Vagina (tissue), 2 donors: ENCODE measurements at regions not wholly inside any gene's neighbourhood (a gene's known extent, or its start where the extent isn't known, plus 50 kb on each side); places are given as distances from the start of the nearest gene placed in this dataset.

Experiments
- DNase-seq, 2 donors: peaks; one replicate each; pipeline ENCODE4 v3.0.0-alpha.2; 2017; ENCODE audit errors: extremely low spot score in 2 of 2
- H3K27ac ChIP-seq: fragments of 200-600 bp; sonication (generic); one replicate; pipeline ENCODE4 v1.5.1; 2019
- H3K27me3 ChIP-seq: fragments of 200-600 bp; sonication (generic); one replicate; pipeline ENCODE4 v1.5.1; 2019
- H3K36me3 ChIP-seq, 2 donors: fragments of 200-600 bp; sonication (generic); one replicate each; pipeline ENCODE4 v1.5.1; 2017 to 2019
- H3K4me1 ChIP-seq: fragments of 200-600 bp; sonication (generic); one replicate; pipeline ENCODE4 v1.5.1; 2019
- H3K4me3 ChIP-seq, 2 donors: fragments of 200-600 bp; sonication (generic); 1 replicate in 1 of 2; 2 replicates in 1 of 2; pipeline ENCODE4 v1.5.1; 2016 to 2019
- H3K9me3 ChIP-seq: fragments of 200-600 bp; sonication (generic); one replicate; pipeline ENCODE4 v1.5.1; 2019
- POLR2A ChIP-seq, 2 donors: fragments of 450-650 bp; IDR thresholded peaks; one replicate each; pipeline ENCODE4 v1.6.1; 2017; ENCODE audit warnings: antibody characterized with exemption in 2 of 2, mild to moderate bottlenecking in 2 of 2, moderate library complexity in 2 of 2
- POLR2AphosphoS5 ChIP-seq, 2 donors: sonication (generic); formaldehyde crosslinking; IDR thresholded peaks; one replicate each; pipeline ENCODE4 v1.9.0; 2017; ENCODE audit warnings: antibody characterized with exemption in 2 of 2, mild to moderate bottlenecking in 2 of 2, low read depth in 1 of 2; ENCODE audit not compliant: insufficient read depth in 1 of 2
- intact Hi-C: fragments of 100-400 bp; cut with DNase I; formaldehyde crosslinking; loops from one replicate; pipeline ENCODE4 v1.15.1; 2023
- TF ChIP-seq, protein P1 (sequence below), 3 experiments: fragments of 450-650 bp in 2 of 3; fragments of 200-600 bp in 1 of 3; sonication (generic) in 1 of 3; IDR thresholded peaks; one replicate each; pipeline ENCODE4 v1.5.1; 2017 to 2019; ENCODE audit warnings: antibody characterized with exemption in 3 of 3, mild to moderate bottlenecking in 2 of 3, moderate library complexity in 2 of 3

DNA sequence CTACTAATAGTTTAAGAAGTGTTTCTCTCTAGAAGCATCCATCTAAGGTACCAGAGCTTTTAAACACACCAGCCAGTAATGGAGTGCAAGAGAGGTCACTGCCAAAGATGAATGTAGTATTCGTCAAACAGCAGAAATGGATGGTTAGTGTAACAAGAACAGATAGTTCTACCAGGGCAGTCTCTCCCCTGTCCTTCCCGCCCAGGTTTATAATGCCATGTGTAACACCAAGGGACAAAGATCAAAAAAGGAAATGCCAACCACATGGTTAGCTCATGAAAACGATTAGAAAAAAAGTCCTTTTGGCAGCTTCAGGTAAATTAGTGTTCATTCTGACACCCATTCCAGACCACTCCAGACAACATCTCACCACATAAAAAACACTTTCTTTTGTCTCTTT lies 100.9 kb downstream of the RPS29 start:
- no peaks in the 10 kb centered on the region for H3K27me3 ChIP-seq
- intact Hi-C loops = no loop called here
- H3K4me1 ChIP-seq = no peaks in the 10 kb centered on the region
- no peak overlapping the region for H3K4me3 ChIP-seq
- TF ChIP-seq POLR2A (IDR thresholded peaks at IDR 0.05) = no peak
- TF ChIP-seq, protein P1, sequence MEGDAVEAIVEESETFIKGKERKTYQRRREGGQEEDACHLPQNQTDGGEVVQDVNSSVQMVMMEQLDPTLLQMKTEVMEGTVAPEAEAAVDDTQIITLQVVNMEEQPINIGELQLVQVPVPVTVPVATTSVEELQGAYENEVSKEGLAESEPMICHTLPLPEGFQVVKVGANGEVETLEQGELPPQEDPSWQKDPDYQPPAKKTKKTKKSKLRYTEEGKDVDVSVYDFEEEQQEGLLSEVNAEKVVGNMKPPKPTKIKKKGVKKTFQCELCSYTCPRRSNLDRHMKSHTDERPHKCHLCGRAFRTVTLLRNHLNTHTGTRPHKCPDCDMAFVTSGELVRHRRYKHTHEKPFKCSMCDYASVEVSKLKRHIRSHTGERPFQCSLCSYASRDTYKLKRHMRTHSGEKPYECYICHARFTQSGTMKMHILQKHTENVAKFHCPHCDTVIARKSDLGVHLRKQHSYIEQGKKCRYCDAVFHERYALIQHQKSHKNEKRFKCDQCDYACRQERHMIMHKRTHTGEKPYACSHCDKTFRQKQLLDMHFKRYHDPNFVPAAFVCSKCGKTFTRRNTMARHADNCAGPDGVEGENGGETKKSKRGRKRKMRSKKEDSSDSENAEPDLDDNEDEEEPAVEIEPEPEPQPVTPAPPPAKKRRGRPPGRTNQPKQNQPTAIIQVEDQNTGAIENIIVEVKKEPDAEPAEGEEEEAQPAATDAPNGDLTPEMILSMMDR (IDR thresholded peaks at IDR 0.05) = no peak
- TF ChIP-seq POLR2AphosphoS5 (IDR thresholded peaks at IDR 0.05; ENCODE audit: insufficient read depth in 1 of 2, low read depth in 1 of 2) = no peak
- DNase-seq = no peak
- no peaks in the 10 kb centered on the region for H3K9me3 ChIP-seq
- H3K36me3 ChIP-seq = no peaks in the 10 kb centered on the region
- H3K27ac ChIP-seq = no peak overlapping the region

DNA sequence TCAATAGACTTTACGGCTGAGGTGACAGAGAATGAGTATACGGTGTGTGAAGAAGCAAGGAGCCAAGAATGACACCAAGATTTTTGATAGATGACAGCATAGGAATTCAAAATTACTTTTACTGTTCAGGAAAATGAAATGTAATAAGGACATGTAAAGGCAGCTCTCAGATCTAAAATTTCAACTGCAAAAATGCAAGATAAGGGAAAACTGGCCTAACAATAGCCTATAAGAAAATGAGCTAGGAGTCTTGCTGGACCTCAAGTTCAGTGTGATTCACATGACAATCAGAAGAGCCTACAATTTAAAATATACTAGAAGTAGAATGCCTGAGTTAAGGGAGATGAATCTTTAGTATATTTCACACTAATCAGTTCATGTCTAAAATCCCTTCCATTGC lies 102.0 kb downstream of the RPS29 start:
- DNase-seq = no peak
- intact Hi-C loops = no loop called here
- H3K4me3 ChIP-seq = no peak overlapping the region

DNA sequence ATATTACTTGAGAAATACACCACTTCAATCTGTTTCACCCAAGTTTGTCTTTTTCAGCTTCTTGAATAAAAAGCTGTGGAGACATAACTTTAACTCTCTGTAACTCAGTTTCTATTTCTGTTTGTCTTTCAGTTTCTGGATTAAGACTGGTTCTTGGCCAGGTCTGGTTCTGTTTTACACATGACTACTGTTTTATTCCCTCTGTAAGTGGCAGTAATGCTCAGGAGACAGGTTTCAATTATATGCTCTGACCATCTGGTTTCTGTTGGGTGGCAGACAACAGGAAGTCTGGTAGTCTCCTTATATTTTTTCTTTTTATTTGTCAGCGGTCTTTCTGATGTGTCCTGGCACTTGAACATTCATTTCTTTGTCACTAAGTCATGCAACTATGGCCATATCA lies 102.9 kb downstream of the RPS29 start:
- Histone ChIP-seq H3K4me1 (no peaks in the 10 kb centered on the region), H3K36me3 (no peaks in the 10 kb centered on the region), H3K27me3 (no peaks in the 10 kb centered on the region), H3K27ac (no peak overlapping the region), H3K9me3 (no peaks in the 10 kb centered on the region), H3K4me3 (no peak overlapping the region)
- TF ChIP-seq POLR2A (IDR thresholded peaks at IDR 0.05) (no peak), POLR2AphosphoS5 (IDR thresholded peaks at IDR 0.05; ENCODE audit: insufficient read depth in 1 of 2, low read depth in 1 of 2) (no peak)
- TF ChIP-seq, protein P1 (IDR thresholded peaks at IDR 0.05) = no peak
- intact Hi-C loops = no loop called here
- no peak for DNase-seq

More for the DNA sequence above, 102.0 kb downstream of the RPS29 start:
- no peak overlapping the region for H3K27ac ChIP-seq
- no peaks in the 10 kb centered on the region for H3K27me3 ChIP-seq
- no peaks in the 10 kb centered on the region for H3K36me3 ChIP-seq
- no peak for TF ChIP-seq POLR2A (IDR thresholded peaks at IDR 0.05)
- TF ChIP-seq, protein P1 (IDR thresholded peaks at IDR 0.05) = no peak
- TF ChIP-seq POLR2AphosphoS5 (IDR thresholded peaks at IDR 0.05; ENCODE audit: insufficient read depth in 1 of 2, low read depth in 1 of 2) = no peak
- H3K9me3 ChIP-seq = no peaks in the 10 kb centered on the region
- no peaks in the 10 kb centered on the region for H3K4me1 ChIP-seq

DNA sequence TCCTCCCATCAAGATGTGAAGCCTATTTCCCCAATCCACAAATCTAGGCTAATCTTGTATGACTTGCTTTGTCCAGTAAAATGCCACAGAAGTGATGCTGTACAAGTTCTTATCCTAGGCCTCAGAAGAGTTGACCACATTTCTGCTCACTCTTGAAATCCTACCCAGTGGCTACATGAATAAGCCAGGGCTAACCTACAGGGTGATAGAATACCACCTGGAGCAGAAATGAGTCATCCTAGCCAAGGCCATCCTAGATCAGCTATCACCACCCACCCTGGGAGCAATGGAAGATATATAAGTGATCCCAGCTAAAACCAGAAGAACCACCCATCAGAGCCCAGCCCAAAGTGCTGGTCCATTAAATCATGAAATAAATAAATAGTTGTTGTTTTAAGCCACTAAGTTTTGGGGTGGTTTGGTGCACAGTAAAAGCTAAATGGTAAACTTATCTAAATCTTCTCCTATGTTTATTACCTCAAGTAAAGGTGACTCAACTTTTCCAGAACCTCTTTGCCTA lies 105.1 kb downstream of the RPS29 start:
- Histone ChIP-seq H3K27ac (no peak overlapping the region), H3K4me1 (no peaks in the 10 kb centered on the region), H3K36me3 (no peaks in the 10 kb centered on the region), H3K9me3 (no peaks in the 10 kb centered on the region), H3K27me3 (no peaks in the 10 kb centered on the region), H3K4me3 (no peak overlapping the region)
- intact Hi-C loops = no loop called here
- no peak for DNase-seq
- TF ChIP-seq POLR2AphosphoS5 (IDR thresholded peaks at IDR 0.05; ENCODE audit: insufficient read depth in 1 of 2, low read depth in 1 of 2) (no peak), POLR2A (IDR thresholded peaks at IDR 0.05) (no peak)
- TF ChIP-seq, protein P1 (IDR thresholded peaks at IDR 0.05) = no peak

DNA sequence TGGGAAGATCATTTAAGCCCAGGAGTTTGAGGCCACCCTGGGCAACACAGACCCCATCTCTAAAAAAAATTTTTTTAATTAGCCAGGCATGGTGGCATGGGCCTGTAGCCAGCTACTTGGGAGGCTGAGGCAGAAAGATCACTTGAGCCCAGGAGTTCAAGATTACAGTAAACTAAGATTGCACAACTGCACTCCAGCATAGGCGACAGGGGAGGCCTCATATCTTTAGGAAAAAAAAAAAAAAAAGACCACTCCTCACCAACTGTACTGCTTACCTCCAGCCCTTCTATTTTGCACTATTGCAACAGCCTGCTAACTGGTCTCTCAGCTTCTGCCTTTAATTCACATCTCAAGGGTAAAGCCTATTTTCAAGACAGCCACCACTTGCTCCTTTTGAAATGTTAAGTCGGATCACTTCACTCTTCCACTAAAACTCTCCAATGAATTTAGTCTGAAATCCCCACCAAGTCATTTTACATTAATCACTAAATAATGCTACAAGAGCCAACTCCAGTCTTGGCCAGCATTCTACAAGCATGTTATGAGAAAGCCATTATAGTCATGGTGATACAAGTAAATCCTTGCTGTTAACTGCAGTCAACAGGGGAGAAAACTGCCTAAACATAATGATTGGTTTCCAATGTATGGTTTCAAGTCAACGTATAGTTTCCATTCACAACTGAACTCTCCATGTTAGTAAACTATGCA lies 106.0 kb downstream of the RPS29 start:
- intact Hi-C loops = no loop called here
- Histone ChIP-seq H3K36me3 (no peaks in the 10 kb centered on the region), H3K4me1 (no peaks in the 10 kb centered on the region), H3K27me3 (no peaks in the 10 kb centered on the region), H3K9me3 (no peaks in the 10 kb centered on the region), H3K27ac (no peak overlapping the region), H3K4me3 (no peak overlapping the region)
- no peak for TF ChIP-seq POLR2A (IDR thresholded peaks at IDR 0.05)
- TF ChIP-seq, protein P1 (IDR thresholded peaks at IDR 0.05) = no peak
- no peak for TF ChIP-seq POLR2AphosphoS5 (IDR thresholded peaks at IDR 0.05; ENCODE audit: insufficient read depth in 1 of 2, low read depth in 1 of 2)
- DNase-seq = no peak
